ENCODE measurements at regions not wholly inside any gene's neighbourhood (a gene's known extent, or its start where the extent isn't known, plus 50 kb on each side); places are given as distances from the start of the nearest gene placed in this dataset.

- Histone ChIP-seq H2BK15ac (ENCODE audit: low read length) (no peak overlapping the region), H3K4ac (replicated peaks; ENCODE audit: insufficient read length, low read depth, low read length) (no peak overlapping the region), H4K5ac (ENCODE audit: insufficient read length, low read depth, low read length) (no peak overlapping the region), H2BK5ac (ENCODE audit: low read depth, low read length) (no peak overlapping the region), H3K27ac (ENCODE audit: low read depth, low read length) (no peak overlapping the region), H3K79me2 (ENCODE audit: control insufficient read depth in 1 of 2, insufficient read depth in 2 of 2, low read length in 2 of 2) (no peaks in the 10 kb centered on the region), H3K56ac (replicated peaks; ENCODE audit: insufficient read length, low read depth, low read length) (no peak overlapping the region), H2BK12ac (ENCODE audit: low read depth, low read length) (no peak overlapping the region), H4K20me1 (replicated peaks in 1 of 2; ENCODE audit: control insufficient read depth in 1 of 2, insufficient read depth in 2 of 2, low read length in 2 of 2) (no peaks in the 10 kb centered on the region), H3K9ac (replicated peaks in 1 of 4; ENCODE audit: extremely low read depth in 1 of 4, low read depth in 3 of 4, low read length in 3 of 4) (no peak overlapping the region), H3K4me3 (ENCODE audit: extremely low read depth in 1 of 4, insufficient read depth in 2 of 4, low read depth in 3 of 4, low read length in 4 of 4) (no peak overlapping the region), H3K4me1 (replicated peaks in 1 of 4; ENCODE audit: control insufficient read depth in 3 of 4, insufficient read depth in 4 of 4, low read length in 3 of 4) (no peaks in the 10 kb centered on the region), H3K23me2 (ENCODE audit: low read depth, low read length) (no peaks in the 10 kb centered on the region), H3K23ac (ENCODE audit: insufficient read length) (no peak overlapping the region), H3K36me3 (ENCODE audit: control insufficient read depth in 2 of 4, insufficient read depth in 4 of 4, low read length in 3 of 4) (no peaks in the 10 kb centered on the region), H3K9me3 (ENCODE audit: insufficient read depth in 2 of 2, low read depth in 1 of 2, low read length in 1 of 2) (no peaks in the 10 kb centered on the region), H3K27me3 (replicated peaks in 1 of 4; ENCODE audit: control insufficient read depth in 3 of 4, extremely low read depth in 1 of 4, insufficient read depth in 3 of 4, low read length in 3 of 4) (no peaks in the 10 kb centered on the region), H2AFZ (ENCODE audit: low read length) (no peak overlapping the region; the same call in 1 of the 2 replicates), H4K91ac (replicated peaks; ENCODE audit: insufficient read length, low read length) (no peak overlapping the region), H3K79me1 (ENCODE audit: low read depth, low read length) (no peaks in the 10 kb centered on the region), H3K18ac (ENCODE audit: extremely low read depth, low read length) (no peak overlapping the region), H2BK20ac (ENCODE audit: low read length) (no peak overlapping the region), H3K4me2 (ENCODE audit: insufficient read depth in 1 of 2, low read depth in 2 of 2, low read length in 2 of 2) (no peak overlapping the region), H4K8ac (ENCODE audit: extremely low read depth, insufficient read depth, low read length) (no peak overlapping the region), H2BK120ac (replicated peaks; ENCODE audit: low read depth, low read length) (no peak overlapping the region), H3K14ac (ENCODE audit: insufficient read length) (no peak overlapping the region), H2AK5ac (ENCODE audit: low read depth, low read length) (no peak overlapping the region)
- TF ChIP-seq SIN3A (conservative IDR thresholded peaks at IDR 0.05 in 1 of 2, IDR thresholded peaks at IDR 0.05 in 1 of 2; ENCODE audit: low read depth in 1 of 2, low read length in 2 of 2) (no peak), MAFK (IDR thresholded peaks at IDR 0.05; ENCODE audit: low read depth, low read length) (no peak), NANOG (IDR thresholded peaks at IDR 0.05; ENCODE audit: insufficient read depth, low read depth, low read length, poor library complexity, severe bottlenecking) (no peak), TBP (IDR thresholded peaks at IDR 0.05; ENCODE audit: low read depth, low read length) (no peak), RFX5 (IDR thresholded peaks at IDR 0.05; ENCODE audit: borderline replicate concordance, low read depth, low read length) (no peak), SP1 (IDR thresholded peaks at IDR 0.05; ENCODE audit: low read depth, low read length) (no peak)
- no peak for FAIRE-seq
- ChIA-PET POLR2A (ENCODE audit: partially characterized antibody) (no interaction called here), CTCF (ENCODE audit: partially characterized antibody) (no interaction called here)
- 84% methylated on average over 1 of the region's 1 CpG; no CpG with 5 or more reads in 1 of the 2 experiments for WGBS, 2 experiments (ENCODE audit: extremely low coverage in 1 of 2, insufficient coverage in 1 of 2, insufficient read length in 1 of 2, insufficient replicate concordance in 2 of 2, low coverage in 1 of 2, low lambda C conversion rate in 2 of 2, missing lambda C conversion rate in 1 of 2)
- DNase-seq (ENCODE audit: low read depth in 1 of 2, low spot score in 2 of 2): no peak
Measured at GRCh38 chr4:171181090-171181489, 632.1 kb upstream of the GALNTL6 start.
